Thymus (tissue), 11 donors: ENCODE measurements at regions not wholly inside any gene's neighbourhood (a gene's known extent, or its start where the extent isn't known, plus 50 kb on each side); places are given as distances from the start of the nearest gene placed in this dataset.

Experiments used
- DNase-seq, 9 donors: peaks; one replicate each; pipeline ENCODE4 v3.0.0-alpha.2; 2013; ENCODE audit warnings: low spot score in 9 of 9, low read depth in 6 of 9, missing footprints in 1 of 9
- H3K27ac ChIP-seq, 2 donors: one replicate each; pipeline ENCODE4 v1.5.1; 2013; ENCODE audit warnings: control low read depth in 1 of 2, low read depth in 1 of 2, low read length in 1 of 2, mild to moderate bottlenecking in 1 of 2, moderate library complexity in 1 of 2
- H3K27me3 ChIP-seq, 2 donors: one replicate each; pipeline ENCODE4 v1.5.1; 2013; ENCODE audit warnings: low read length in 1 of 2; ENCODE audit not compliant: control insufficient read depth in 2 of 2, insufficient read depth in 1 of 2
- H3K36me3 ChIP-seq, 2 donors: one replicate each; pipeline ENCODE4 v1.5.1; 2013; ENCODE audit warnings: low read length in 1 of 2, mild to moderate bottlenecking in 1 of 2, moderate library complexity in 1 of 2; ENCODE audit not compliant: control insufficient read depth in 2 of 2, insufficient read depth in 2 of 2
- H3K4me1 ChIP-seq, 2 donors: one replicate each; pipeline ENCODE4 v1.5.1; 2013; ENCODE audit warnings: low read length in 2 of 2; ENCODE audit not compliant: control insufficient read depth in 2 of 2, insufficient read depth in 2 of 2
- H3K4me3 ChIP-seq, 2 donors: one replicate each; pipeline ENCODE4 v1.5.1; 2013; ENCODE audit warnings: low read length in 2 of 2, control low read depth in 1 of 2, mild to moderate bottlenecking in 1 of 2
- H3K9me3 ChIP-seq, 2 donors: one replicate each; pipeline ENCODE4 v1.5.1; 2013; ENCODE audit warnings: low read length in 1 of 2, mild to moderate bottlenecking in 1 of 2; ENCODE audit not compliant: control insufficient read depth in 2 of 2, insufficient read depth in 1 of 2
- WGBS: extraction: QIAGEN DNeasy Blood & Tissue Kit; methylation state at CpG from one replicate; pipeline ENCODE4 v1.1.7; 2013; 5-methylcytosine and 5-hydroxymethylcytosine counted together
- donor health status: healthy.

GRCh38 chr14:80078501-80078900 is 132.8 kb downstream of the DIO2 start:
- DNase-seq = no peak
- H3K9me3 ChIP-seq = no peaks in the 10 kb centered on the region
- H3K36me3 ChIP-seq = no peaks in the 10 kb centered on the region
- no peaks in the 10 kb centered on the region for H3K4me1 ChIP-seq
- H3K4me3 ChIP-seq = no peak overlapping the region
- WGBS = 89% methylated on average over 1 of the region's 1 CpG
- H3K27me3 ChIP-seq = no peaks in the 10 kb centered on the region
- H3K27ac ChIP-seq = no peak overlapping the region

- Histone ChIP-seq H3K27ac (no peak overlapping the region), H3K27me3 (no peaks in the 10 kb centered on the region), H3K9me3 (no peaks in the 10 kb centered on the region), H3K36me3 (no peaks in the 10 kb centered on the region), H3K4me3 (no peak overlapping the region), H3K4me1 (no peaks in the 10 kb centered on the region)
- no peak for DNase-seq
These were observed 134.0 kb downstream of the DIO2 start for GRCh38 chr14:80077262-80077661.

- no peak for DNase-seq
- no peaks in the 10 kb centered on the region for H3K27me3 ChIP-seq
- H3K27ac ChIP-seq = no peak overlapping the region
- no peak overlapping the region for H3K4me3 ChIP-seq
- H3K9me3 ChIP-seq = peaks cover 0 to 3% of the 10 kb centered on the region in 2 donors
- no peaks in the 10 kb centered on the region for H3K4me1 ChIP-seq
- H3K36me3 ChIP-seq = no peaks in the 10 kb centered on the region
- 94% methylated on average over 2 of the region's 2 CpGs for WGBS
These were observed 136.3 kb downstream of the DIO2 start for GRCh38 chr14:80074900-80075574.

GRCh38 chr14:80059041-80059440 is 152.3 kb downstream of the DIO2 start:
- H3K27me3 ChIP-seq = no peaks in the 10 kb centered on the region
- no peaks in the 10 kb centered on the region for H3K4me1 ChIP-seq
- H3K36me3 ChIP-seq = no peaks in the 10 kb centered on the region
- 95% methylated on average over 2 of the region's 2 CpGs for WGBS
- no peaks in the 10 kb centered on the region for H3K9me3 ChIP-seq
- no peak for DNase-seq
- H3K27ac ChIP-seq = no peak overlapping the region
- no peak overlapping the region for H3K4me3 ChIP-seq

GRCh38 chr14:80056497-80056801 is 154.9 kb downstream of the DIO2 start:
- 34% methylated on average over 4 of the region's 4 CpGs for WGBS
- no peaks in the 10 kb centered on the region for H3K9me3 ChIP-seq

GRCh38 chr14:80055667-80056496 is 155.4 kb downstream of the DIO2 start:
- H3K36me3 ChIP-seq = no peaks in the 10 kb centered on the region
- no peaks in the 10 kb centered on the region for H3K27me3 ChIP-seq
- no peaks in the 10 kb centered on the region for H3K9me3 ChIP-seq
- no peaks in the 10 kb centered on the region for H3K4me1 ChIP-seq
- no peak overlapping the region for H3K4me3 ChIP-seq
- 72% methylated on average over 7 of the region's 7 CpGs for WGBS
- H3K27ac ChIP-seq = no peak overlapping the region
- DNase-seq = peak in 2 of 9 donors; percentile 2 to 25

More at GRCh38 chr14:80056497-80056801, 154.9 kb downstream of the DIO2 start:
- H3K27ac ChIP-seq = no peak overlapping the region
- H3K4me1 ChIP-seq = no peaks in the 10 kb centered on the region
- no peak overlapping the region for H3K4me3 ChIP-seq
- no peaks in the 10 kb centered on the region for H3K27me3 ChIP-seq
- no peak for DNase-seq
- no peaks in the 10 kb centered on the region for H3K36me3 ChIP-seq

GRCh38 chr14:80055226-80055625 is 156.1 kb downstream of the DIO2 start:
- Histone ChIP-seq H3K9me3 (no peaks in the 10 kb centered on the region), H3K4me3 (no peak overlapping the region), H3K27me3 (no peaks in the 10 kb centered on the region), H3K27ac (no peak overlapping the region), H3K4me1 (no peaks in the 10 kb centered on the region), H3K36me3 (no peaks in the 10 kb centered on the region)
- no peak for DNase-seq
- WGBS = 86% methylated on average over 1 of the region's 1 CpG

GRCh38 chr14:80054020-80054419 is 157.3 kb downstream of the DIO2 start:
- H3K27ac ChIP-seq = no peak overlapping the region
- no peaks in the 10 kb centered on the region for H3K36me3 ChIP-seq
- no peaks in the 10 kb centered on the region for H3K27me3 ChIP-seq
- H3K4me3 ChIP-seq = no peak overlapping the region
- no peak for DNase-seq
- no peaks in the 10 kb centered on the region for H3K9me3 ChIP-seq
- no peaks in the 10 kb centered on the region for H3K4me1 ChIP-seq
- WGBS = 85% methylated on average over 3 of the region's 3 CpGs

GRCh38 chr14:80049055-80049454 is 162.2 kb downstream of the DIO2 start:
- 93% methylated on average over 2 of the region's 2 CpGs for WGBS
- Histone ChIP-seq H3K9me3 (no peaks in the 10 kb centered on the region), H3K36me3 (no peaks in the 10 kb centered on the region), H3K27me3 (no peaks in the 10 kb centered on the region), H3K27ac (no peak overlapping the region), H3K4me3 (no peak overlapping the region), H3K4me1 (no peaks in the 10 kb centered on the region)
- no peak for DNase-seq
